Osteocyte (in vitro differentiated cells): ENCODE measurements at regions not wholly inside any gene's neighbourhood (a gene's known extent, or its start where the extent isn't known, plus 50 kb on each side); places are given as distances from the start of the nearest gene placed in this dataset.

Experiments used
- DNase-seq: peaks from one replicate; pipeline ENCODE4 v3.0.0; 2021; ENCODE audit warnings: mixed read lengths; ENCODE audit not compliant: unreplicated experiment; ENCODE audit errors: extremely low spot score
- H3K27ac Mint-ChIP-seq: one replicate; pipeline ENCODE4 v1.8.0; 2021; ENCODE audit warnings: mild to moderate bottlenecking, mixed read lengths; ENCODE audit not compliant: unreplicated experiment
- H3K27me3 Mint-ChIP-seq: one replicate; pipeline ENCODE4 v1.8.0; 2021; ENCODE audit warnings: mixed read lengths; ENCODE audit not compliant: unreplicated experiment
- H3K36me3 Mint-ChIP-seq: one replicate; pipeline ENCODE4 v1.8.0; 2021; ENCODE audit warnings: mixed read lengths; ENCODE audit not compliant: unreplicated experiment
- H3K4me1 Mint-ChIP-seq: one replicate; pipeline ENCODE4 v1.8.0; 2021; ENCODE audit warnings: mixed read lengths; ENCODE audit not compliant: unreplicated experiment
- H3K4me3 Mint-ChIP-seq: one replicate; pipeline ENCODE4 v1.8.0; 2021; ENCODE audit warnings: mild to moderate bottlenecking, moderate library complexity, mixed read lengths; ENCODE audit not compliant: unreplicated experiment
- H3K9me3 Mint-ChIP-seq: one replicate; pipeline ENCODE4 v1.8.0; 2021; ENCODE audit warnings: mixed read lengths; ENCODE audit not compliant: unreplicated experiment
- CTCF ChIP-seq: fragments of 200-600 bp; sonication (generic); IDR thresholded peaks from 2 replicates; pipeline ENCODE4 v1.5.0; 2021; ENCODE audit warnings: antibody characterized with exemption, mild to moderate bottlenecking, moderate library complexity

- H3K27me3 Mint-ChIP-seq, result no peaks in the 10 kb centered on the region
- peaks cover 5% of the 10 kb centered on the region for H3K4me1 Mint-ChIP-seq
- H3K9me3 Mint-ChIP-seq, result no peaks in the 10 kb centered on the region
- DNase-seq, result no peak
- no peak overlapping the region for H3K27ac Mint-ChIP-seq
- no peaks in the 10 kb centered on the region for H3K36me3 Mint-ChIP-seq
- TF ChIP-seq CTCF, result no peak
- H3K4me3 Mint-ChIP-seq, result no peak overlapping the region
Observed at GRCh38 chr10:52420656-52421055, 106.6 kb downstream of the DKK1 start.

DNA sequence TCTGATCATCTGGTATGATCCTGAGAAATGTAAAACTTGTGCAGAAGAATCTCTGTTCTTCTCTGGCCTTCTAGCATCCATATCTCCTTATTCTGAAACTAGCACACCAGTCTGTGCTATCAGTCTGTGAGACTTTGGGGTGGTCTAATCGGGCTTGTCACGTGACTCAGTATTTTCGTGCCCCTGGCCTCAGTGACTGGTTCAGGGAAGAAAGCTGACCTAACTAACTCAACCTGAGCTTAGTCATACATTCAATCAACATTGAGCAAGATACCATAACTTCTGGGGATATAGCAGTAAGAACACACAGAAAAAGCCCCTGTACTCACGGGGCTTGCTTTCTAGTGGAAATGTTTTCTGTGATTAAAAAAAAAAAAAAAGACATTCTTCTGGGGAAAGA lies 109.3 kb downstream of the DKK1 start:
- Mint-ChIP-seq H3K4me3 (no peak overlapping the region), H3K9me3 (no peaks in the 10 kb centered on the region), H3K27ac (no peak overlapping the region), H3K27me3 (no peaks in the 10 kb centered on the region), H3K36me3 (no peaks in the 10 kb centered on the region), H3K4me1 (peaks cover 5% of the 10 kb centered on the region)
- DNase-seq, result no peak
- TF ChIP-seq CTCF, result no peak

- H3K36me3 Mint-ChIP-seq, result no peaks in the 10 kb centered on the region
- no peak overlapping the region for H3K27ac Mint-ChIP-seq
- no peak for DNase-seq
- H3K9me3 Mint-ChIP-seq, result no peaks in the 10 kb centered on the region
- no peak overlapping the region for H3K4me3 Mint-ChIP-seq
- TF ChIP-seq CTCF, result no peak
- H3K4me1 Mint-ChIP-seq, result peaks cover 5% of the 10 kb centered on the region
- H3K27me3 Mint-ChIP-seq, result no peaks in the 10 kb centered on the region
Observed at GRCh38 chr10:52424341-52424740, 110.3 kb downstream of the DKK1 start.

DNA sequence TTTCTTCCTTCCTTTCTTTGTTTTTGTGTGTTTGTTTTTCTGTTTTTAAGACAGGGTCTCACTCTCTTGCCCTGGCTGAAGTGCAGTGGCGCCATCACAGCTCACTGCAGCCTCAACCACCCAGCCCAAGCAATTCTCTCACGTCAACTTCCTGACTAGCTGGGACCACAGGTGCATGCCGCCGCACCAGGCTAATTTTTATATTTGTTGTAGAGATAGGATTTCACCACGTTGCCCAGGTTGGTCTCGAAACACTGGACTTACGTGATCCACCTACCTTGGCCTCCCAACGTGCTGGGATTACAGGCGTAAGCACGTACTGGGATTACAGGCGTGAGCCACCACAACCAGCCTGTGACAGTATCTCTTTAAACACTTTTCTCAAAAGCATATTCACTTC lies 120.7 kb downstream of the DKK1 start:
- H3K36me3 Mint-ChIP-seq, result no peaks in the 10 kb centered on the region
- DNase-seq, result no peak
- H3K27me3 Mint-ChIP-seq, result no peaks in the 10 kb centered on the region
- no peak overlapping the region for H3K27ac Mint-ChIP-seq
- H3K9me3 Mint-ChIP-seq, result no peaks in the 10 kb centered on the region
- peaks cover 2% of the 10 kb centered on the region for H3K4me1 Mint-ChIP-seq
- no peak overlapping the region for H3K4me3 Mint-ChIP-seq
- no peak for TF ChIP-seq CTCF

DNA sequence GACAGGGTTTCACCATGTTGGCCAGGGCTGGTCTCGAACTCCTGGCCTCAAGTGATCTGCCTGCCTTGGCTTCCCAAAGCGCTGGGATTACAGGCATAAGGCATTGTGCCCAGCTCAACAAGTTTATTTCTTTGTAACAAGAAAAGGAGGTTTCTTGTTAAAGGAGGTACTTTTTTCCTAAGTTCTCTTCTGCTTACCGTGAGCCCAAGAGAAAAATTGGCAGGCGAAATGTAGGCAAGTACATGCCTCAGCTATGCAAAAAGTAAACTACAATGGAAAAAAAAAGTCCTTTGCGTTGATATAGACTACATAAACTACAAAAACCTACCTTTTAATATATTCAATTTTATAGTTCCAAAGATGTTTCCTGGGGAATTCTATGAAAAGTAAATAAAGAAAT lies 122.6 kb downstream of the DKK1 start:
- DNase-seq, result no peak
- Mint-ChIP-seq H3K4me3 (no peak overlapping the region), H3K36me3 (no peaks in the 10 kb centered on the region), H3K4me1 (peaks cover 2% of the 10 kb centered on the region), H3K9me3 (no peaks in the 10 kb centered on the region), H3K27ac (no peak overlapping the region), H3K27me3 (no peaks in the 10 kb centered on the region)
- TF ChIP-seq CTCF, result no peak
